ENCODE measurements at regions not wholly inside any gene's neighbourhood (a gene's known extent, or its start where the extent isn't known, plus 50 kb on each side); places are given as distances from the start of the nearest gene placed in this dataset.

GRCh38 chr7:436367-437128, 83.1 kb downstream of the PDGFA start:
- Histone ChIP-seq H3K27ac (ENCODE audit: low read depth, low read length) (no peak overlapping the region), H3K36me3 (ENCODE audit: control insufficient read depth, insufficient read depth, low read length) (no peaks in the 10 kb centered on the region), H3K9ac (ENCODE audit: low read length) (no peak overlapping the region), H3K9me3 (ENCODE audit: control insufficient read depth, insufficient read depth, low read depth, low read length) (no peaks in the 10 kb centered on the region), H3K4me3 (ENCODE audit: low read depth, low read length) (no peak overlapping the region), H3K27me3 (ENCODE audit: control insufficient read depth, insufficient read depth, low read length) (peaks cover 5% of the 10 kb centered on the region; the same call in 1 of the 2 replicates), H3K4me1 (ENCODE audit: control insufficient read depth, insufficient read depth, low read length) (peaks cover 19% of the 10 kb centered on the region)

- Histone ChIP-seq H3K9me3 (ENCODE audit: control insufficient read depth, insufficient read depth, low read depth, low read length) (no peaks in the 10 kb centered on the region), H3K27me3 (ENCODE audit: control insufficient read depth, insufficient read depth, low read length) (peaks cover 5% of the 10 kb centered on the region; the same call in 1 of the 2 replicates), H3K27ac (ENCODE audit: low read depth, low read length) (no peak overlapping the region), H3K4me1 (ENCODE audit: control insufficient read depth, insufficient read depth, low read length) (peaks cover 19% of the 10 kb centered on the region), H3K4me3 (ENCODE audit: low read depth, low read length) (no peak overlapping the region), H3K36me3 (ENCODE audit: control insufficient read depth, insufficient read depth, low read length) (no peaks in the 10 kb centered on the region), H3K9ac (ENCODE audit: low read length) (no peak overlapping the region)
Observed at GRCh38 chr7:437329-438251, 82.1 kb downstream of the PDGFA start.

GRCh38 chr7:438361-438760, 81.3 kb downstream of the PDGFA start:
- peaks cover 19% of the 10 kb centered on the region for H3K4me1 ChIP-seq (ENCODE audit: control insufficient read depth, insufficient read depth, low read length)
- H3K27me3 ChIP-seq (ENCODE audit: control insufficient read depth, insufficient read depth, low read length): peaks cover 5% of the 10 kb centered on the region; the same call in 1 of the 2 replicates
- H3K4me3 ChIP-seq (ENCODE audit: low read depth, low read length): no peak overlapping the region
- H3K9me3 ChIP-seq (ENCODE audit: control insufficient read depth, insufficient read depth, low read depth, low read length): no peaks in the 10 kb centered on the region
- H3K36me3 ChIP-seq (ENCODE audit: control insufficient read depth, insufficient read depth, low read length): no peaks in the 10 kb centered on the region
- H3K27ac ChIP-seq (ENCODE audit: low read depth, low read length): no peak overlapping the region
- no peak overlapping the region for H3K9ac ChIP-seq (ENCODE audit: low read length)

- Histone ChIP-seq H3K9ac (ENCODE audit: low read length) (no peak overlapping the region), H3K4me1 (ENCODE audit: control insufficient read depth, insufficient read depth, low read length) (peaks cover 19% of the 10 kb centered on the region), H3K4me3 (ENCODE audit: low read depth, low read length) (no peak overlapping the region), H3K27ac (ENCODE audit: low read depth, low read length) (no peak overlapping the region), H3K27me3 (ENCODE audit: control insufficient read depth, insufficient read depth, low read length) (peaks cover 5% of the 10 kb centered on the region; the same call in 1 of the 2 replicates), H3K36me3 (ENCODE audit: control insufficient read depth, insufficient read depth, low read length) (no peaks in the 10 kb centered on the region), H3K9me3 (ENCODE audit: control insufficient read depth, insufficient read depth, low read depth, low read length) (no peaks in the 10 kb centered on the region)
Observed at GRCh38 chr7:438916-439315, 80.7 kb downstream of the PDGFA start.

- Histone ChIP-seq H3K27me3 (ENCODE audit: control insufficient read depth, insufficient read depth, low read length) (peaks cover 3% of the 10 kb centered on the region; the same call in 1 of the 2 replicates), H3K4me3 (ENCODE audit: low read depth, low read length) (no peak overlapping the region), H3K4me1 (ENCODE audit: control insufficient read depth, insufficient read depth, low read length) (peaks cover 14% of the 10 kb centered on the region), H3K9ac (ENCODE audit: low read length) (no peak overlapping the region), H3K36me3 (ENCODE audit: control insufficient read depth, insufficient read depth, low read length) (no peaks in the 10 kb centered on the region), H3K27ac (ENCODE audit: low read depth, low read length) (no peak overlapping the region), H3K9me3 (ENCODE audit: control insufficient read depth, insufficient read depth, low read depth, low read length) (no peaks in the 10 kb centered on the region)
Observed at GRCh38 chr7:440059-440749, 79.4 kb downstream of the PDGFA start.

GRCh38 chr7:441684-442421, 77.8 kb downstream of the PDGFA start:
- no peak overlapping the region for H3K4me3 ChIP-seq (ENCODE audit: low read depth, low read length)
- H3K9ac ChIP-seq (ENCODE audit: low read length): no peak overlapping the region
- no peaks in the 10 kb centered on the region for H3K36me3 ChIP-seq (ENCODE audit: control insufficient read depth, insufficient read depth, low read length)
- H3K27ac ChIP-seq (ENCODE audit: low read depth, low read length): no peak overlapping the region
- peaks cover 9% of the 10 kb centered on the region; the same call in 1 of the 2 replicates for H3K4me1 ChIP-seq (ENCODE audit: control insufficient read depth, insufficient read depth, low read length)
- H3K27me3 ChIP-seq (ENCODE audit: control insufficient read depth, insufficient read depth, low read length): no peaks in the 10 kb centered on the region; the same call in 1 of the 2 replicates
- H3K9me3 ChIP-seq (ENCODE audit: control insufficient read depth, insufficient read depth, low read depth, low read length): no peaks in the 10 kb centered on the region

- H3K36me3 ChIP-seq (ENCODE audit: control insufficient read depth, insufficient read depth, low read length): no peaks in the 10 kb centered on the region
- no peak overlapping the region for H3K27ac ChIP-seq (ENCODE audit: low read depth, low read length)
- no peaks in the 10 kb centered on the region; the same call in 1 of the 2 replicates for H3K27me3 ChIP-seq (ENCODE audit: control insufficient read depth, insufficient read depth, low read length)
- H3K4me1 ChIP-seq (ENCODE audit: control insufficient read depth, insufficient read depth, low read length): peaks cover 5% of the 10 kb centered on the region; the same call in 1 of the 2 replicates
- H3K4me3 ChIP-seq (ENCODE audit: low read depth, low read length): no peak overlapping the region
- H3K9ac ChIP-seq (ENCODE audit: low read length): no peak overlapping the region
- no peaks in the 10 kb centered on the region for H3K9me3 ChIP-seq (ENCODE audit: control insufficient read depth, insufficient read depth, low read depth, low read length)
Observed at GRCh38 chr7:442457-442856, 77.2 kb downstream of the PDGFA start.

GRCh38 chr7:443279-443833, 76.3 kb downstream of the PDGFA start:
- H3K9me3 ChIP-seq (ENCODE audit: control insufficient read depth, insufficient read depth, low read depth, low read length): no peaks in the 10 kb centered on the region
- no peaks in the 10 kb centered on the region for H3K27me3 ChIP-seq (ENCODE audit: control insufficient read depth, insufficient read depth, low read length)
- no peak overlapping the region for H3K27ac ChIP-seq (ENCODE audit: low read depth, low read length)
- H3K4me1 ChIP-seq (ENCODE audit: control insufficient read depth, insufficient read depth, low read length): peaks cover 5% of the 10 kb centered on the region; the same call in 1 of the 2 replicates
- H3K9ac ChIP-seq (ENCODE audit: low read length): no peak overlapping the region
- no peaks in the 10 kb centered on the region for H3K36me3 ChIP-seq (ENCODE audit: control insufficient read depth, insufficient read depth, low read length)
- H3K4me3 ChIP-seq (ENCODE audit: low read depth, low read length): no peak overlapping the region

GRCh38 chr7:444606-445005, 75.0 kb downstream of the PDGFA start:
- Histone ChIP-seq H3K9me3 (ENCODE audit: control insufficient read depth, insufficient read depth, low read depth, low read length) (no peaks in the 10 kb centered on the region), H3K4me1 (ENCODE audit: control insufficient read depth, insufficient read depth, low read length) (peaks cover 5% of the 10 kb centered on the region; the same call in 1 of the 2 replicates), H3K9ac (ENCODE audit: low read length) (no peak overlapping the region), H3K4me3 (ENCODE audit: low read depth, low read length) (no peak overlapping the region), H3K36me3 (ENCODE audit: control insufficient read depth, insufficient read depth, low read length) (no peaks in the 10 kb centered on the region), H3K27ac (ENCODE audit: low read depth, low read length) (no peak overlapping the region), H3K27me3 (ENCODE audit: control insufficient read depth, insufficient read depth, low read length) (peaks cover 4% of the 10 kb centered on the region; the same call in 1 of the 2 replicates)

GRCh38 chr7:445020-445419, 74.6 kb downstream of the PDGFA start:
- no peaks in the 10 kb centered on the region for H3K36me3 ChIP-seq (ENCODE audit: control insufficient read depth, insufficient read depth, low read length)
- H3K27me3 ChIP-seq (ENCODE audit: control insufficient read depth, insufficient read depth, low read length): peaks cover 6% of the 10 kb centered on the region; the same call in 1 of the 2 replicates
- H3K9me3 ChIP-seq (ENCODE audit: control insufficient read depth, insufficient read depth, low read depth, low read length): no peaks in the 10 kb centered on the region
- H3K4me1 ChIP-seq (ENCODE audit: control insufficient read depth, insufficient read depth, low read length): peaks cover 5% of the 10 kb centered on the region; the same call in 1 of the 2 replicates
- H3K9ac ChIP-seq (ENCODE audit: low read length): no peak overlapping the region
- no peak overlapping the region for H3K27ac ChIP-seq (ENCODE audit: low read depth, low read length)
- H3K4me3 ChIP-seq (ENCODE audit: low read depth, low read length): no peak overlapping the region
